H9 (cell line): ENCODE measurements at regions not wholly inside any gene's neighbourhood (a gene's known extent, or its start where the extent isn't known, plus 50 kb on each side); places are given as distances from the start of the nearest gene placed in this dataset.

ENCODE experiments used
- DNase-seq: peaks from one replicate; pipeline ENCODE4 v3.0.0-alpha.2; 2017
- H2AFZ ChIP-seq: one replicate; pipeline ENCODE4 v1.6.1; 2013; ENCODE audit warnings: mild to moderate bottlenecking, low read length, control low read depth, moderate library complexity
- H2AK5ac ChIP-seq: 2 replicates; pipeline ENCODE4 v1.6.1; 2013; ENCODE audit warnings: low read length, control low read depth, mixed read lengths; ENCODE audit not compliant: insufficient read length
- H2BK120ac ChIP-seq: one replicate; pipeline ENCODE4 v1.6.1; 2013; ENCODE audit warnings: low read depth, mild to moderate bottlenecking, low read length, control low read depth, inconsistent platforms; ENCODE audit not compliant: poor library complexity, severe bottlenecking
- H2BK12ac ChIP-seq: 2 replicates; pipeline ENCODE4 v1.6.1; 2013; ENCODE audit warnings: low read length, control low read depth, mixed read lengths, low read depth; ENCODE audit not compliant: insufficient read length
- H2BK15ac ChIP-seq: 2 replicates; pipeline ENCODE4 v1.6.1; 2013; ENCODE audit warnings: low read depth, low read length, control low read depth
- H2BK20ac ChIP-seq: one replicate; pipeline ENCODE4 v1.6.1; 2013; ENCODE audit warnings: low read depth, mild to moderate bottlenecking, low read length, control low read depth, inconsistent platforms; ENCODE audit not compliant: poor library complexity, severe bottlenecking
- H2BK5ac ChIP-seq: 2 replicates; pipeline ENCODE4 v1.6.1; 2013; ENCODE audit warnings: low read length, control low read depth, mixed read lengths; ENCODE audit not compliant: insufficient read length
- H3K14ac ChIP-seq: 2 replicates; pipeline ENCODE4 v1.6.1; 2013; ENCODE audit warnings: low read length, control low read depth; ENCODE audit not compliant: insufficient read depth
- H3K18ac ChIP-seq: 2 replicates; pipeline ENCODE4 v1.6.1; 2013; ENCODE audit warnings: low read depth, mild to moderate bottlenecking, mixed read lengths, low read length, control low read depth; ENCODE audit not compliant: insufficient read length
- H3K23ac ChIP-seq: 2 replicates; pipeline ENCODE4 v1.6.1; 2013; ENCODE audit warnings: low read length, control low read depth, mixed read lengths, low read depth; ENCODE audit not compliant: insufficient read length
- H3K23me2 ChIP-seq: 2 replicates; pipeline ENCODE4 v1.6.1; 2013; ENCODE audit warnings: low read depth, mild to moderate bottlenecking, mixed read lengths, low read length, control low read depth; ENCODE audit not compliant: insufficient read length, poor library complexity, severe bottlenecking
- H3K27ac ChIP-seq: 2 replicates; pipeline ENCODE4 v1.5.1; 2013; ENCODE audit warnings: low read length, control low read depth, mixed read lengths, low read depth; ENCODE audit not compliant: insufficient read length
- H3K27me3 ChIP-seq: 2 replicates; pipeline ENCODE4 v1.6.1; 2013; ENCODE audit warnings: low read length, control low read depth, inconsistent platforms; ENCODE audit not compliant: insufficient read depth
- H3K4ac ChIP-seq: 2 replicates; pipeline ENCODE4 v1.6.1; 2013; ENCODE audit warnings: low read depth, mild to moderate bottlenecking, control low read depth, inconsistent platforms, low read length, moderate library complexity
- H3K4me1 ChIP-seq: 2 replicates; pipeline ENCODE4 v1.6.1; 2013; ENCODE audit warnings: low read length, control low read depth, inconsistent platforms; ENCODE audit not compliant: insufficient read depth
- H3K4me2 ChIP-seq: 2 replicates; pipeline ENCODE4 v1.6.1; 2013; ENCODE audit warnings: low read length, control low read depth, mixed read lengths; ENCODE audit not compliant: insufficient read length, insufficient read depth
- H3K56ac ChIP-seq: 2 replicates; pipeline ENCODE4 v1.6.1; 2013; ENCODE audit warnings: low read depth, mild to moderate bottlenecking, mixed read lengths, low read length, control low read depth; ENCODE audit not compliant: insufficient read length
- H3K79me1 ChIP-seq: 2 replicates; pipeline ENCODE4 v1.6.1; 2013; ENCODE audit warnings: low read depth, mild to moderate bottlenecking, moderate library complexity, low read length, control low read depth, inconsistent platforms; ENCODE audit not compliant: insufficient read depth, poor library complexity, severe bottlenecking
- H3K79me2 ChIP-seq: 2 replicates; pipeline ENCODE4 v1.6.1; 2013; ENCODE audit warnings: low read length, control low read depth, inconsistent platforms; ENCODE audit not compliant: insufficient read depth
- H3K9ac ChIP-seq: 2 replicates; pipeline ENCODE4 v1.6.1; 2013; ENCODE audit warnings: low read length, control low read depth, mixed read lengths; ENCODE audit not compliant: insufficient read length; ENCODE audit errors: extremely low read depth
- H3K9me3 ChIP-seq: one replicate; pipeline ENCODE4 v1.6.1; 2013; ENCODE audit warnings: low read depth, low read length, inconsistent platforms; ENCODE audit not compliant: control insufficient read depth
- H3T11ph ChIP-seq: one replicate; pipeline ENCODE4 v1.6.1; 2013; ENCODE audit warnings: mild to moderate bottlenecking, low read length, control low read depth, inconsistent platforms
- H4K20me1 ChIP-seq: one replicate; pipeline ENCODE4 v1.6.1; 2013; ENCODE audit not compliant: control insufficient read depth, insufficient read length, insufficient read depth
- H4K5ac ChIP-seq: 2 replicates; pipeline ENCODE4 v1.6.1; 2013; ENCODE audit warnings: low read depth, mild to moderate bottlenecking, mixed read lengths, low read length, control low read depth; ENCODE audit not compliant: insufficient read length
- H4K8ac ChIP-seq: replicated peaks from 2 replicates; pipeline ENCODE4 v1.6.1; 2013; ENCODE audit warnings: low read length, control low read depth, mixed read lengths, low read depth; ENCODE audit not compliant: insufficient read length
- H4K91ac ChIP-seq: 2 replicates; pipeline ENCODE4 v1.6.1; 2013; ENCODE audit warnings: low read depth, mild to moderate bottlenecking, moderate library complexity, mixed read lengths, low read length, control low read depth; ENCODE audit not compliant: insufficient read length
- H3K27ac Mint-ChIP-seq, 3 experiments: 2 replicates in 2 of 3; 3 replicates in 1 of 3; pipeline ENCODE4 v1.8.0; 2020 to 2021; ENCODE audit warnings: mixed read lengths in 3 of 3, mild to moderate bottlenecking in 1 of 3, moderate library complexity in 1 of 3
- H3K27me3 Mint-ChIP-seq: 2 replicates; pipeline ENCODE4 v1.8.0; 2021; ENCODE audit warnings: low read depth, mild to moderate bottlenecking, moderate library complexity, mixed read lengths
- H3K36me3 Mint-ChIP-seq, 3 experiments: 2 replicates in 2 of 3; 3 replicates in 1 of 3; pipeline ENCODE4 v1.8.0; 2020 to 2021; ENCODE audit warnings: low read depth in 3 of 3, mixed read lengths in 3 of 3; ENCODE audit not compliant: insufficient read depth in 1 of 3
- H3K4me1 Mint-ChIP-seq, 2 experiments: 2 replicates each; pipeline ENCODE4 v1.8.0; 2020; ENCODE audit warnings: mixed read lengths in 2 of 2
- H3K4me3 Mint-ChIP-seq, 2 experiments: 2 replicates in 1 of 2; 3 replicates in 1 of 2; pipeline ENCODE4 v1.8.0; 2020 to 2021; ENCODE audit warnings: mild to moderate bottlenecking in 2 of 2, mixed read lengths in 2 of 2, moderate library complexity in 1 of 2
- H3K9me3 Mint-ChIP-seq, 2 experiments: 2 replicates in 1 of 2; 3 replicates in 1 of 2; pipeline ENCODE4 v1.8.0; 2020; ENCODE audit warnings: mild to moderate bottlenecking in 2 of 2, mixed read lengths in 2 of 2, moderate library complexity in 1 of 2
- CTCF ChIP-seq: fragments of 200-600 bp; sonication (generic); conservative IDR thresholded peaks from 3 replicates; pipeline ENCODE4 v1.8.0; 2021; ENCODE audit warnings: antibody characterized with exemption, mild to moderate bottlenecking
- WGBS: extraction: QIAGEN DNeasy Blood & Tissue Kit; methylation state at CpG from one replicate; pipeline ENCODE4 v1.1.7; 2013; ENCODE audit warnings: missing lambda C conversion rate, low lambda C conversion rate, mixed read lengths; ENCODE audit not compliant: insufficient read length; ENCODE audit errors: extremely low coverage; 5-methylcytosine and 5-hydroxymethylcytosine counted together

GRCh38 chr6:113161018-113161315, 696.2 kb upstream of the MARCKS start:
- H3K23ac ChIP-seq = no peak overlapping the region
- H4K5ac ChIP-seq = no peak overlapping the region
- DNase-seq = no peak
- no peaks in the 10 kb centered on the region for H3K79me1 ChIP-seq
- peaks cover 2 to 8% of the 10 kb centered on the region in 2 experiments; a peak in 2 of 4 replicates for H3K4me1 Mint-ChIP-seq
- H3K18ac ChIP-seq = no peak overlapping the region
- no peaks in the 10 kb centered on the region for H3K23me2 ChIP-seq
- H2AK5ac ChIP-seq = no peak overlapping the region
- H3K27ac Mint-ChIP-seq = no peak overlapping the region
- no peaks in the 10 kb centered on the region for H4K20me1 ChIP-seq
- no peaks in the 10 kb centered on the region for H3K4me1 ChIP-seq
- no peak overlapping the region for H3K4me2 ChIP-seq
- no peak for TF ChIP-seq CTCF
- WGBS = no CpG with 5 or more reads among the region's 1 CpG
- no peak overlapping the region for H2BK20ac ChIP-seq
- no peak overlapping the region for H3K9ac ChIP-seq
- H3K36me3 Mint-ChIP-seq = no peaks in the 10 kb centered on the region
- no peaks in the 10 kb centered on the region for H3K79me2 ChIP-seq
- no peak overlapping the region for H2AFZ ChIP-seq
- H3K27ac ChIP-seq = no peak overlapping the region
- H2BK15ac ChIP-seq = no peak overlapping the region
- H3K9me3 ChIP-seq = no peaks in the 10 kb centered on the region
- no peak overlapping the region for H3K4me3 Mint-ChIP-seq
- H3K4ac ChIP-seq = no peak overlapping the region
- no peak overlapping the region for H2BK12ac ChIP-seq
- no peak overlapping the region for H3T11ph ChIP-seq
- no peak overlapping the region for H4K8ac ChIP-seq
- H3K56ac ChIP-seq = no peak overlapping the region
- no peak overlapping the region for H2BK5ac ChIP-seq
- H4K91ac ChIP-seq = no peak overlapping the region
- H3K9me3 Mint-ChIP-seq = no peaks in the 10 kb centered on the region
- no peaks in the 10 kb centered on the region for H3K27me3 Mint-ChIP-seq
- H3K27me3 ChIP-seq = no peaks in the 10 kb centered on the region
- no peak overlapping the region for H3K14ac ChIP-seq
- no peak overlapping the region for H2BK120ac ChIP-seq
